DMS114 treated with DMSO at 0.1 percent for 48 hours (cell line): ENCODE measurements at regions not wholly inside any gene's neighbourhood (a gene's known extent, or its start where the extent isn't known, plus 50 kb on each side); places are given as distances from the start of the nearest gene placed in this dataset.

Experiments
- DNase-seq: peaks from one replicate; lab custom pipeline; 2025; ENCODE audit not compliant: unreplicated experiment; lab: John Stamatoyannopoulos, UW

DNA sequence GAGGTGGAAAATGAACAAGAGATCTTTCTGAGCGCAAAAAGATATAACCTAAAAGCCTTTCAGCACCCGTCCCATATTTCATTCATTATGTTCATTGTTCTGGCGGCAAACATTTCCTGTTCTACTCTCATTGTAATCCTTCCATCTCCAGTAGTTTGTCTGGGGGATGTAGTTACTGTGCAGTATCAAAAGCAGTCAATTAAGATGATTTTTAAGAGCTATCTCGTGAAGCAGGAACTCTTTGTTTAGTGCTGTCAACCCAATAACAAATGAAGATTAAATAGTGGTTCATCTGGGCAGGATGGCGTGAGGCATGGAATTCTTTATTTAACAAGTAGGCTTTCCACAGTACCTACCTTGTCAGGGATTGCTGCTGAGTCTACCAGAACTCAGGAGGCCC lies 876.7 kb downstream of the HACE1 start:
- no peak for DNase-seq

DNA sequence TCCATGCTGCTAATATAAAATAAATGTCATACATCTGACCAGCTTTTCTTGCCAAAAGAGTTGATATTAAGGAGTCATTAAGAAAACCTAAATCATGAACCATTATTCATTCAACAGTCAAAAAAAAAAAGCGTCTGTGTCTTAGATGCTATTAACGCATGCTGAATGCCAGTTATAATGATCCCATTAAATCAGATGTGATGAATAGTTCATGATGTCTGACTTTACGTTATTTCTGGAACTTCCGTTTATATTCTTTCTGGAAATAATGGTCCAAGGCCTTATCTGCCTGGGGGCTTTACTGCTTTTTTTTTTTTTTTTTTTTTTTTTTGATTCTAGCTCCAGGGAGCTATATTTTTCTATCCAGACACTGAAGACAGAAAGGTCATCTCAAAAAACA lies 877.1 kb downstream of the HACE1 start:
- no peak for DNase-seq

DNA sequence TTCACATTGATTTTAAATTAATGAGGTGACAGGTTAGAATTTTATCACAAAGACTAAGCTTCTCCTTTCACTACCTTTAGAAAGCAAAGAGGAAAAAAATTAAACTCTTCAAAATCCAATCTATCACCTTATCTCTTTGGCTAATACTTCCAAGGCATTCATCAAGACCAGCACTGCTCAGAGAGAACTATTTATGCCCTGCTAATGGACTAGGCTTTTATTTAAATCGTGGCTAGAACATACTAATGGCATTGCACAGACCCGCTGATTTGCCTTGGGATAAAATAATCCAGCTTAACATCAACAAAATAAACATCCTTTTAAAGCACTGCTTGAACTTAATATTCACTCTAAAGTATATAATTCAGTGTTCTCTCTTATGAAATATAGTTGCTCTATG lies 880.4 kb downstream of the HACE1 start:
- DNase-seq: no peak

DNA sequence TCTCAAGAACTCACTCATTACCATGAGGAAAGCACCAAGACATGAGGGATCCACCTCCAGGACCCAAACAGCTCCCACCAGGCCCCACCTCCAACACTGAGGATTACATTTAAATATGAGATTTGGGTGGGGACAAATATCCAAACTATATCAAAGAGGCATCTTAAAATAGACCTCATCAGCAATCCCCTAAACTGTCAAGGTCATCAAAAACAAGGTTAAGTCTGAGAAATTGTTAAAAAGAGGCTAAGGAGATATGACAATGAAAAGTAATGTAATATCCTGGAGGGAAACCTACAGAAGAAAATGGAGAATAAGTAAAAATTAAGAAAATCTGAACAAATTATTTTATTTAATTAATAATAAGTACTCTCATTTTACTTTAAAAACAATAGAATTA lies 922.3 kb downstream of the HACE1 start:
- DNase-seq: no peak

DNA sequence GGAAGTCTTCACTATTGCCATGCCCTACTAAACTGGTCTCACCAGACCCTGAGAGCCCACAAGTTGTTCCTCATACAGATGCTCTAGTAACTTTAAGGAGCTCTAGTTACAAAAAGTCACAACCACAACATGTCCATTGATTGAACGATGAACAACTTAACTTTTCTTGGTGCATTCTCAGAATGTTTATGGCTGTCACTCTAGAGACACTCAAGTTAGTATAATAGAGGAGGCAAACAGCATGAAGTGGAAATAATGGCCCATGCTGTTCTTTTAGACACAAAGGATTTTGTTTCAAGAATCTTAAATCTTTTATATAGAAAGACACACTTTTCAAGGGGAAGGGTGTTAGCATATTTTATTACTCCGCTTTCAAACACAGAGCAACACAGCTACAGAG lies 934.4 kb downstream of the HACE1 start:
- DNase-seq: no peak

DNA sequence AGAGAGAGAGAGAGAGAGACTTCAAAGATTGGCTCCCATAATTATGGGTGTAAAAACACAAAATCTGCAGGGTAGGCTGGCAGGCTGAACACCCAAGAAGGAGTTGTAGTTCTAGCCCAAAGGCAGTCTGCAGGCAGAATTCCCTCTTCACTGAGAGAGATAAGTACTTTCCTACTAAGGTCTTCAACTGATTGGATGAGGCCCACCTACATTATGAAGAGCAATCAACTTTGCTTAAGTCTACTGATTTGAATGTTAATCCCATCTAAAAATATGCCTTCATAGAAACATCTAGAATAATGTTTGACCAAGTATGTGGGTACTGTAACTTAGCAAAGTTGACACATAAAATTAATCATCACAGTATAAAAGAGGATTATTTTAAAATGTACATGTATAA lies 949.7 kb downstream of the HACE1 start:
- no peak for DNase-seq

DNA sequence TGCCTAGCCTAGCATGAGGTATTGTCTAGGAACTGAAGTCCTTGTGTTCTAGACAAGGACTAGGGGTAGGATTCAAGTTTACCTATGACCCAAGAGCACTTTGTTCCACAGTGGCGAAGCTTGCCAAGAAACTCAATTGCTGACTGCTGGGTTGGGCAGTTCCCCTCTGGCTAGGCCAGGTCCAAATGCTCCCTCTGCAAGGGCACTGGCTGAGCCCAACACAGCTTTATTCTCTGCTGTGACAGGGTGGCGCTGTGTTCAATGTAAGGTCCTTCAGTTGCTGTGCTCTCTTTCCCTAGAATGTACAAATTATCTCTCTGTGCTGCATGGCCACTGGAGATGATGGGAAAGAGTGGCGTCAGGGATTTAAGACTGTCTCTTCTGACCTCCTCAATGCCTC lies 950.8 kb downstream of the HACE1 start:
- no peak for DNase-seq

DNA sequence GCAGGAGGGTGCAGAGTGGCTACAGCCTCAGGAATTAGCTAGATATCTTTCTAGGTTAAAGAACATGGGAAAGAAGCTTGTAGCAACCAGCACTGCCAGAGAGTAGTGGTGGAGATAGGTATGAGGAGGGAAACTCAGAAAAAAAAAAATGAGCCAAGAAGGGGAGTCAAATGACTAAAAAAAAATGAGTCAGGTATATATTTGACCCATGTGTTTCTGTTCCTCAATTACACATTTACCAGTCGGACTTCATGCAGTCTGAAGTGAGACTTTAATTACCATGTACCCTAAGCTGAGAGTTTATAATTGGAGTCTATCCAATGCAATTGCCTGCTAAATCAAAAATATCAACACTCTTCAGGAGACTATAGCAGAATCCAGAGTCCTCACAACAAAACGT lies 964.6 kb downstream of the HACE1 start:
- DNase-seq: no peak

DNA sequence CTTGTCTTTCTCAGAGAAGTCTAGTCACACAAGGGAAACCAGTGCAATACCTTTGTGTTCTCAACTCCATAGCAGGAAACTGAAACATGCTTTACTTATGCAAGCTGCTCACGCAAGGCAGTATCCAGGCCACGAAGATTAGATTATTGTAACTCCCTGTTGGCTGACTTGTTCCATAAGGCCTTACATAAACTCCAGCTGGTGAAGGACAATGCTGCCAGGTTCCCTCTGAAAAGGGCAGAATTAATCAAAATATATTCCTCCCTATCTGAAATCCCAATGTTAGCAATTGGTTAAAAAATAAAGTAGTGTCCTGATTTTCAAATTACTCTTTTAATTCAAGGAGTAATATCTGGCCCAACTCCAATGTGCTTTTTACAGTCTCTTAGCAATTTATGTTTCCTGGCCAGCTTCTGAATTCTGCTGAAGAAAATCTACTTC lies 966.6 kb downstream of the HACE1 start:
- no peak for DNase-seq

DNA sequence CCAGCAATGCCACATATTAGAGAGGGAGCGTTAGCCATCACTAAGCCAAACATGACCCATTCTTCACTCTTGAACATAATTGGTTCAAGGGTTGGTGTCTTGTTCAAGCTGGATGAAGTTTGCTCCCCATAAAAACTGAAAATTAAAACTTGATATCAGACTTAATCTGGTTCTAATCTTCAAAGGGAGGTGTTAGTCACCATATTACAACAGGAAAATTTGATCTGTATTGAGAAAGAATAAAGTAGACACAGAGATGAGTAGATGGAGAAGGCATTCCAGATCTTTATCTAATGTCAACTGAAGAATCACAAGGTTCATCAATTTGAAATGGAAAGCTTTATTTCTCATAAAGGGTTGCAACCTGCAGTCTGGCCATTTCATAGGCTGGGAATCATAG lies 972.8 kb downstream of the HACE1 start:
- DNase-seq: no peak

DNA sequence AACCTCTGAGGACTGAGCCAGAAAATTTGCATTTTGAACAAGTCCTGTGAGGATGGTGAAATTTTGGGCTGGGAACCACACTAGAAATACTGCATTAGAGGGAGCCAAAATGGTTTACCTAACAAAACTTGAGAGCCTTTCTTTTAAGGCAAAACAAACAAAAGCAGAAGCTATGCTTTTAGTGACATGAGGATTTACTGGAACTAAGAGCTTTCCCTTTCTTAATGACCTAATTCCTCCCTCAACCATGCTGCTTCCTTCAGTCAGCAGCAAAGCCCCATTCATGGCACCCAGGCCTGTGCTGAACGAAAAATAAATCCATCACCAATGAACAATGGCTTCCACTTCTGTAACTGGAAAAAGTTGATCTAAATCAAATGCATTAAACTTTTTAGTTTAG lies 974.3 kb downstream of the HACE1 start:
- DNase-seq: no peak

DNA sequence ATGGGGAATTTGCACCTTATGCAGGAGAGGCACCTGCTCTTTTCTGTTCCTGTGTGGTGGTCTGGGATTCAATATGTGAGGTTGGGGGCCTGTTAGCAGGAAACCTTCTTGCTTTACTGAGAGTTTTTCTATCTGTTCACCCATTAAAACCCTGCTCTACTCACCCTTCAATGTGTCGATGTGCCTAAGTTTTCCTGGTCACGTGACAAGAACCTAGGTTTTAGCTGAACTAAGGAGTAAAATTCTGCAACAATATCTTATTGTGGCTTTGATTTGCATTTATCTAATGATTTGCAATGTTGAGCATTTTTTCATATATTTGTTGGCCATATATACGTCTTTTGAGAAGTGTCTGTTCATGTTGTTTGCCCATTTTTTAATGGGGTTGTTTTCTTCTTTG lies 979.9 kb downstream of the HACE1 start:
- no peak for DNase-seq

DNA sequence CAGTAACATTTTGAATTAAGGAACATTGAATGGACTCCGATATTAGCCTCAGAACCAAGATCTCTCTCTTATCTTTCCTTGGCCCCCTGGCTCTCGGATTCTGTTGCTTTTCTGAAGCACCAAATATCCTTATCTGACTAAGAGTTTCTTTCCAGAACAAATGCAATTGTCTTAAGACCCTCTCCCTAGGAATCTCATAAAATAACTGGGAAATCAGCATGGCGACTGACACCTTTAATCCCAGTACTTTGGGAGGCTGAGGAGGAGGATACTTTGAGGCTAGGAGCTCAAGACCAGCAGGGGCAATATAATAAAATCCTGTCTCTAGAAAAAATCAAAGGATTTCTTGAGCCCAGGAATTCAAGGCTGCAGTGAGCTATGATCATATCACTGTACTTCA lies 984.5 kb downstream of the HACE1 start:
- no peak for DNase-seq

DNA sequence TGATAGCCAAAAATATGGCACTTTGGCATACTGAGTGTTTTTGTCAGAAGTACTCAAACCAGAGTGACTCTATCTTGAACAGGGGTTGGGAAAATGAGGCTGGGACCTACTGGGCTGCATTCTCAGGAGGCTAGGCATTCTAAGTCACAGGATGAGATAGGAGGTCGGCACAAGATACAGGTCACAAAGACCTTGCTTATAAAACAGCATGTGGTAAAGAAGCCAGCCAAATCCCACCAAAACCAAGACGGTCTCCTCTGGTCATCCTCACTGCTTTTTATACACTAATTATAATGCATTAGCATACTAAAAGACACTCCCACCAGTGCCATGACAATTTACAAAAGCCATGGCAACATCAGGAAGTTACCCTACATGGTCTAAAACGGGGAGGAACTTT lies 985.1 kb downstream of the HACE1 start:
- no peak for DNase-seq

DNA sequence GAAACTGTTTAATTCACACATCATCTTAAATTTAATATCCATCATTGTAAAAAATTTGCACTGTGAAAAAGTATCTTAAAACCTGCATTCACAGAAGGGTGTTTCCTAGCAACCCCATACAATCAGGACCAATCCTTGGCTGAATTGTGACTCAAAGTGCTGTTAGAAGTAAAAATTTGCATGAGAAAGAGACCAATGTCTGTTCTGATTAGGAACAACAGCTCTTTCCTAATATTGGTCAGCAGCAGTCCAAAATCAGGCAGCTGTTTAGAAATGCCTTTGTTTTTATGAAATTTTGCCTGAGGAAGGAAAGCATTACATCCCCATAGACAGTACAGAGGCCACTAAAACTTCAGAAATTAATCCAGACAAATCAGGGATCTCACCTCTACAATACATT lies 987.0 kb downstream of the HACE1 start:
- no peak for DNase-seq

DNA sequence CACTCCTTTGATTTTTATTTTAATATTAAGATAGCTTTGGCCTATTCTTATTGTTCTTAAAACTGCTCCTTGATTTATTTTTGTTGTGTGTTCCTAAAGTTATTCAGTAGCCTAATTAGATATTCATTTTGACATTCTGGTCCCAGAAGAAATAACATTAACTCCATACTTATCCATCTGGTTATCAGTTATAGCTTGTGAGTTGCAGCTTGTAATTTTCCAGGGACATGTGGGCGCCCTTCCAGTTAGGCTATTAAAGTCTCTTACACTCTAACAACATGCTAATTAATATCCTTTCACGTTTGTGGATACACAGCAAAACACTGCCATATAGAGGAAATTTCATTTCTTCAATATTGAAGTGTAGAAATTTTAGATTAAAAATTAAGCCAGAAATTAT lies 987.5 kb downstream of the HACE1 start:
- no peak for DNase-seq

DNA sequence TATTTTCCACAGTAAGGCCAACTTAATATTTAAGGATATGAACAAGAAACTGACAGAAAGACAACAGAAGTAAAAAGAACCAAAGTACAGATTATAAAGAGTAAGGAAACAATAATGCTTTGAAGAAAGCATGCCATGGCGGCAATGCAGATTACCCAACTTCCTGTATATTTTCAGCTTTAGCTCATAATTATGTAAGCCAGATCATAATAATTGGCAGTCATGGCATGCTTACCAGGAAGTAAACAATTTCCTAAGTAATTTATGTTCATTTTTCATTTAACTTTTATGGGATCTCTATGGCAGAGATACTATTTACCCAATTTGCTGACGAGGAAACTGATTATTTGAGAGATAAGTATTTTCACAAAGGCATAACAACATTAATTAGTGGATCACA lies 988.7 kb downstream of the HACE1 start:
- DNase-seq: no peak

DNA sequence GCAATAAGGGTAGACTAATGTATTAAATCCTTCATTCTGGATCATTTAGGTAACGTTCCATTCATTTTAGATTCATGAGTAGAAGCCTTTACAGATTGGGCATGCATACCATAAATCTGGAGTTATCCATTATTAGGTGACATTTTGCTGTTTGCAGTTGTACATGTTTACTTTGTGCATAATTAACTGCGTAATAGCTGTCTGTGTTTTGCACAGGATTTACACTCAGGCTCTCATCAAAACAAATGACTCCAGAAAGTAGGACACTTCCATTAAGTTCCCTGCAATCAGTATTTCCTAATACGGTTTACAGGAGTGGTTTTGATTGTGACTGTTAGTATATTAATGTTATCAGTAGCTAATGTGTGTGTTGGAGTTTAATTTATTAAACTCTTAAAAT lies 997.4 kb downstream of the HACE1 start:
- DNase-seq: no peak

DNA sequence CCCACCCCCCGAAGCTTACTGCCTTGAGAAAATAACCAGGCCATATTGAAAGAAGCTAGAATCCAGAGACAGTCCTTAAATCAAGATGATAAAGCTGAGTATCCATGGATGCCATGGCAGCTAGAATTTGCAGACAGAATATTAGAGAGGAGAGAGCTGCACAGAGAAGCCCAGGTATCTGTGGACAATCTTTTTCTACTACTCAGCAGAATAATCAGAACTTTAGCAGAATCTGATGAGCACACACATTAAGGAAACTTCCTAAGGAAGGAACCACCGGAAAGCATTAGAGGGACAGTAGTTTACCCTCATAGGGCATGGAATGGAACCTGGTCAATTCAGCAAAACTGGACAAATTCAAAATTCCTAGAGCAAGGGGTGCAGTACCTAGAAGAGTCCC lies 1001.7 kb downstream of the HACE1 start:
- no peak for DNase-seq

DNA sequence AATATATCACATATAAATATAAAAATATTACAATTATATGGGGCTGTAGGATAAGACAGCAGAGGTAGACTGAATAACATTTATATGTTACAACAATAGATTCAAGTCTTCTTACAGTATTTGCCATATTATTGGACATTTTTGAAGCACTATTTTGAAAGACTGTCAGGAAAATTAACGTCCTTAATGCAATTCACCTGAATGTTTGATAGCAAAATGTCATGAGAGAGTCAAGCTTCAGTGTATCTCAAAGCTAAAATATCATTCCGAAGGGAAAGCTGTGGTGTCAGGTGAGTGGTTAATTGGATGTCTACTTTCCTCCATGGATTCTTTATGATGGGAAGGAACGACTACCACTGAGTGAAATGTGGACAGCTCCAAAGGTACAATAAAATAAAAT lies 1004.0 kb downstream of the HACE1 start:
- DNase-seq: no peak

DNA sequence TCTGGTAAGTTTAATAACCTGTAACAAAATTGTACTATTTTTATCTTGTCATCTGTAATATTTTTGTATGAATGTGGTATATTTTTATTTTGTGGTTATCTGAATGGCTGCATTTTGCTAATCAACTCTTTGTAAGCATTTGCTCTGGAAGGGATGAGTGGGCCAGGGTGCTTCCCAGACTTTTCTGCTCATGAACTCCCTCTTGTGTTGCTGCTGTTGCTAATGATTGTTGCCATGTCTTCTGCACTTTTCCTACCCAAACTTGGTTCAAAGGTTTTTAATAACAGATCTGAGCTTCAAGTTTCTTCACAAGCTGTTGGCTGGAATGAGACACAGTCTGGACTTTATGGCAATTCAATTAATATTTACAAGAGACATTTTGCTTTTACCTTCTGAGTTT lies 1005.7 kb downstream of the HACE1 start:
- DNase-seq: no peak

DNA sequence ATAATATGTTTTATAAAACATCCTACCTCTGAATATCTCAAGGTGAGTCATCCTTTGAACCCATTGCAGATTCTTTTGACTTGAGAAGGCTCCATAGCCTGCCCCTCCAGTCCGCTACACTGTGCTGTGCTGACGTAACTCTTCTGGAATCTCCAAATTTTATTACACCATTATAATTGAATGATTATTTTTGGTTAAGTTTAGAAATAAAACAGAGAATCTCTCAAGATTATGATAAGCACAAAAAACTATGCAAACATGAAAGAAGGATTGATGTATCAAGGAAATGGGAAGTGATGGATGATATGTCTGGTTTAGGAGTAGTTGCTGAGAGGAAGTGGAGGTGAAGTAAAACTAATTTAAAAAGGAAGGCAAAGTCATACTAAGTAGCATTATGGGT lies 1021.3 kb downstream of the HACE1 start:
- no peak for DNase-seq

DNA sequence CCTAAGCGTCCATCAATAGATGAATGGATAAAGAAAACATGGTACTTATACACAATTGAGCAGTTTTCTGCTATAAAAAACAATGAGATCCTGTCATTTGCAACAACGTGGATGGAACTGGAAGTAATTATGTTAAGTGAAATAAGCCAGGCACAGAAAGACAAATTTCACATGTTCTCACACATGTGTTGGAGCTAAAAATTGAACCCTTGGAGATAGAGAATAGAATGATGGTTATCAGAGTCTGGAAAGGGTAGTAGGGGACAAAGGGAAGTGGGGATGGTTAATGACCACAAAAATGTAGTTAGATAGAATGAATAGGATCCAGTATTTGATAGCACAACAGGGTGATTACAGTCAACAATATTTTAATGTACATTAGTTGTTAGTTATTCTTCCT lies 1033.5 kb downstream of the HACE1 start:
- no peak for DNase-seq

DNA sequence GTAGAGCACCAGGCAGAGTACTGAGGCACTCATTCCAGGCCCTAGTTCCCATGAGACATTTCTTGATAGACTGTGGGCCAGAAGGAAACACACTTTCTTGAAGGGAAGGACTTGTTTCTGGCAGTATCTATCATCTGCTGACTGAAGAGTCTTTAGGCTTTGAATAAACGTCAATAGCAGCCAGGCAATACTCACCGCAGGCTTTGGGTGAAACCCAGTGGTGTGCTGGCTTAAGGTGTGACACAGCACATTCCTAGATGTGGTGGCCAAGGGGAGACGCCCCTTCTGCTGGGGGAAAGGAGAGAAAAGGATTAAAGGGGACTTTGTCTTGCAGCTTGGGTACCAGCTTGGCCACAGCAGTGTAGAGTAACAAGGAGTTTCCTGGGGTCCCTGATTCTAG lies 1039.6 kb downstream of the HACE1 start:
- DNase-seq: no peak
